ENCODE measurements at regions not wholly inside any gene's neighbourhood (a gene's known extent, or its start where the extent isn't known, plus 50 kb on each side); places are given as distances from the start of the nearest gene placed in this dataset.
"Not testable (repeated sequence)": the region's sequence is repeated elsewhere in the genome, so short reads cannot be mapped to it uniquely, and the experiment has no call there.

GRCh38 chr3:15903759-15904720 lies 106.3 kb upstream of the ANKRD28 start:
- no peak for DNase-seq

DNA sequence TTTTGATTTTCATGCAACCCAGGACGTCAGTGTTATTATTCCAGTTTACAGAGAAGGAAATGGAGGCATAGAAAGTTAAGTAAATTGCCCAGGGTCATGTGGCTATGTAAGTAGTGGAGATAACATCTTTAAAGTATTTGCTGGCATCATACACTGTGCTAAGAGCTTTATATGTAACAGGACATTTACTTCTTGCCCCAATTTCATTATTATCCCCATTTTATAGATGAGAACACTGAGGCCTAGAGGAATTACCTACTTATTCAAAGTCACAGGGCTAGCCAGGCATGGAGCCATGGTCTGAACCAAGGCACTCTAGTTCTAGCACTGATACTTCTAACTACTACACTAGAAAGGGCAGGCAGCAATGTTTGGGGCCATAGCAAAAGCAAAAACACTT lies 107.3 kb upstream of the ANKRD28 start:
- DNase-seq = no peak

- not testable (repeated sequence) for DNase-seq
Measured at GRCh38 chr3:15907403-15907802, 109.6 kb upstream of the ANKRD28 start.

DNA sequence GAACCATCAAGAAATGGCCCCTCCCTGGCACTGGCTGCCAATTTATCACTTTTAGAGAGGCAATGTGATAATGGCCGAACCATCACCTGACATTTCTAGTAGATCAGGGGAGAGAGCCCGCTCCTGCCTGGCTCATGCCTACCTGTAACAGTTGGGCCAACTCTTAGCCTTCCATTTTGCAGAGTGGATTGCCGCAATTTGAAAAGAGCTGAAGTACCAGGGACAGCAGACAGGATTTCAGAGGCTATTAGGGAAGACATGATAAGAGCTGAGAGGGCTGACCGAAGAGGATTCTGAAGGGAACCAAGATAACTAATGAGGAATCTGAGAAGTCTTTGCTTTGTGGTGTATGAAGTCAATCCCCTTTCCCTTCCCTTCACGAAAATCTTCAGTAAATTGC lies 121.2 kb upstream of the ANKRD28 start:
- DNase-seq = no peak

GRCh38 chr3:15919971-15920370 lies 122.2 kb upstream of the ANKRD28 start:
- DNase-seq = no peak

DNA sequence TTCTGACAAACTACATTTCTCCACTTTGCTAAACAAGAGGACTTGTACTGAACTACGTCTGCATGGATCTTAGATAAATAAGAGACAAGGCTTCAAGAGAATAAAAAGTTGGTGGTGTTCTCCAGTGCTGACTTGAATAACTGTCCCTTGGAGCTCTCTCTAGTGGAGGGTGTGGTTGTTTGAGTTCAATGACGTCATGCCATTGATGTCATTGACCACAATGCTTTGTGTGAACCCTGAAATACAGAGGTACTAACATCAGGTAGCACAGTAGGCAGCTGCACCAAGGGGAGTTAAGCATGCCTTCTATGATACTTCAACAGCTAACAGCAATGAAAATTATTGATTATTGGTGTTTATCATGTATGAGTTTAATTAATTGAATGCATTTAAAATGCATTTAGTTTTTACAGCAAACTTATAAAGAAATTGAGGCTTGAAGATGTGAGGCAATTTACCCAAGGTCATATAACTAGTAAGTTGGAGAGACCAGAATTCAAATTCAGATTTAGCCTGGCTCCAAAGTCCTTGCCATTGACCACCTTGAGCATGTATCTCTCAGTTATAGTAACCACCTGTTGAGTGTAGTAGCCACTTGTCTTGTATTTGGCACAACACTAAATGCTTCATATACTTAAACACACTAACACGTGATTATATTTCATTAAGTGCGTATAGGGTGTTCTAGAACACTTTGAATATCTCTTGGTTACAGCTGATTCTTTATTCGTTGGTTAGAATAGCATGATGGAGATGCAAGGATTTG lies 126.0 kb upstream of the ANKRD28 start:
- no peak for DNase-seq

DNA sequence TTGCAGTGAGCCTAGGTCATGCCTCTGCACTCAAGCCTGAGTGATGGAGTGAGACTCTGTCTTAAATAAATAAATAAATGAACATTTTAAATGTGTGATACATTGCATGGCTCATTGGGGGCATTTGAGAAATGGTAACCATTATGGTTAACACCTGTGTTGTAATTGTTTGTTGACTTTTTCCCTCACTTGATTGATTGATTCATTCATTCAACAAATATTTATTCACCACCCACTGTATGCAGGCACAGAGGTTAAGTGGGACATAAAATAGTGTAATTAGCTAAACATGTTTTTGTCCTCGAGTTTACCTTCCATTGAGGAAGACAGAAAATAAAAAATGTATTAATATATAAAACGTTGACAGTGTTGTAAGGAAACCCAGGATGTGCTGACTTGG lies 127.1 kb upstream of the ANKRD28 start:
- DNase-seq = no peak

- no peak for DNase-seq
Measured at GRCh38 chr3:15926871-15927270, 129.1 kb upstream of the ANKRD28 start.

GRCh38 chr3:15927969-15928368 lies 130.2 kb upstream of the ANKRD28 start:
- DNase-seq = no peak

GRCh38 chr3:15929944-15930571 lies 132.3 kb upstream of the ANKRD28 start:
- no peak for DNase-seq

DNA sequence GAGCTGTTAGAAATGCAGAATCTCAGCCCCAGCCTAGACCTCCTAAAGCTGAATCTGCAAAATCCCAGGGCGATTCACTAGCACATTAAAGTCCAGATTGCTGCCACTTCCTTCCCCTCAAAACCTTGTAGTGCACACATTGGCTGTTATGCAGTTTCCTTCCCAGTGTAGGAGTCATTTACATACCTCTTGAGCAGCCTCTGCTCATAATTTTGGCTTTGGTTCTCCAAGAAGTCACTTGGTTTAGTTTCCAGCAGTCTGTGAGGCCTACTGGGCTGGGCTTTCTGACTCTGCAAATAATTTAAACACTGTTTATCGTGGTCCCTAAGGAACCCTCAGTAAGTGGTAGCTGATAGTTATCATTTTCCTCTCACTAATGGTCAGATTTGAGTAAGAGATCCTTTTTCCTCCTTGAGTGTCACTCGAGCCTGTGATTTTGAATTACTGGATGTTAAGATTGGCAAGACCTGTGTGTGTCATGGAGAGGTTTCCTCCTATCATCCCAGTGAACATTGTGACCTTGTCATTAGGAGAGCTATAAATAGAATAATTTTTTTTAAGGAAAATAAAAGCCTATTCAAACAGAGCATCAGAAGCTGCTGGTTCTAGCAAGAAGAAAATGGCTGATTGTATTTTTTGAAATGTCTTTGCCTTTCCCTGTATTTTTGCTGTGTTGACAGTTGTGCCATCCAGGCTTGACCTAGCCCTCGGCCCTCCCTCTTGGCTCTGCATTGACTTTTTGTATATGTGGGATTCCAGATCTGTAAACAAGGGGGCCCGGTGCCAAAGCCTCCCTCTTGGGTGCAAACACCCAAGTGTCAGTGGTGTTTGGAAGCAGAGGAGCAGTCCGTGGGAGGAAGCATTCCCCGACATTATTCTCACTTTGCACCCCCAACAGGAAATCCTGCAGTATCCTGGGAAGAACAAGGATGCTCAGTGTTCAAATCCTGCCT lies 134.8 kb upstream of the ANKRD28 start:
- DNase-seq = no peak

- DNase-seq = no peak
Measured at GRCh38 chr3:15933439-15934139, 135.8 kb upstream of the ANKRD28 start.

- no peak for DNase-seq
Measured at GRCh38 chr3:15934389-15935195, 136.8 kb upstream of the ANKRD28 start.

DNA sequence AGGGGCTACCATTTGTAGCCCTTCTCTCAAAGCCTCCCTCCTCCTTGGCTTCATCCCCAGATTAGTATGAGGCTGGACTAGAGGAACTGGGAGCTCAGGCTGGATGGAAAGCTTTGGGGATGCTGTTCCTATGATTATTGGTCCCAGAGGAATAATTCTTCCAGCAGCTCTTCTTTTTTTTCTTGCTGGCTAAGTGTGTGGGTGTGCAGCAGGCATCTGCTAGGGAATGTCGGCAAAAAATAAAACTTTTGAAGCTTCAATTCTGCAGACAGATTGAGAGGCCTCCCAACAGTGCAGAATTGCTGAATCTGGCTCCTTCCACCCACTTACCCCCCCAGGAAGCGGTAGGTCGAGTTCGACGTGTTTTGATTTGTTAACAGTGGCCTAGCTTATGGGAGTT lies 138.5 kb upstream of the ANKRD28 start:
- no peak for DNase-seq

- no peak for DNase-seq
Measured at GRCh38 chr3:15940641-15941040, 142.9 kb upstream of the ANKRD28 start.

- DNase-seq = not testable (repeated sequence)
Measured at GRCh38 chr3:15941457-15941856, 143.7 kb upstream of the ANKRD28 start.

- DNase-seq = no peak
Measured at GRCh38 chr3:15941958-15942357, 144.2 kb upstream of the ANKRD28 start.

DNA sequence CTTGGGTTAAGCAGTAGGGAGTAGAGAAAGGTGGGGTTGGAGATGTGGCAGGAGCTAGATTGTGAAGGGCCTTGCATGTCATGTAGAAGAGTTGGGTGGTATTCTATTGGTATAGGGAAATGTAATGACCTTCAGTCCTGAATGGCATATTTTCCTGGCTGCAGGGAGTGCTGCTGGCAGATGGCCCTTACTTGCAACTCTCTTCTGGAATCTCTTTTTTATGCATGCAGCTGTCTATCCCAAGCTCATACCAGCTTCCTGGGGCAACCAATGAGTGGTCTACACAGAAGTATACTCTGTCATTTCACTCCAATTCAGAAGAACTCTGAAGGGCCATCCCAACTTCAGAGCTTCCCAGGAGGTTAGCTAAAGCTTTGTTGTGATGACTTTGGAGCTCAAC lies 144.7 kb upstream of the ANKRD28 start:
- no peak for DNase-seq

GRCh38 chr3:15942936-15943335 lies 145.2 kb upstream of the ANKRD28 start:
- no peak for DNase-seq

GRCh38 chr3:15948388-15948787 lies 150.6 kb upstream of the ANKRD28 start:
- no peak for DNase-seq
